GM21737 (cell line): ENCODE measurements at regions not wholly inside any gene's neighbourhood (a gene's known extent, or its start where the extent isn't known, plus 50 kb on each side); places are given as distances from the start of the nearest gene placed in this dataset.

Experiments
- ATAC-seq: cut with Tn5 transposase; IDR thresholded peaks from one replicate; pipeline ENCODE4 v1.9.1; 2021; ENCODE audit warnings: mild to moderate bottlenecking, moderate library complexity; ENCODE audit not compliant: unreplicated experiment

DNA sequence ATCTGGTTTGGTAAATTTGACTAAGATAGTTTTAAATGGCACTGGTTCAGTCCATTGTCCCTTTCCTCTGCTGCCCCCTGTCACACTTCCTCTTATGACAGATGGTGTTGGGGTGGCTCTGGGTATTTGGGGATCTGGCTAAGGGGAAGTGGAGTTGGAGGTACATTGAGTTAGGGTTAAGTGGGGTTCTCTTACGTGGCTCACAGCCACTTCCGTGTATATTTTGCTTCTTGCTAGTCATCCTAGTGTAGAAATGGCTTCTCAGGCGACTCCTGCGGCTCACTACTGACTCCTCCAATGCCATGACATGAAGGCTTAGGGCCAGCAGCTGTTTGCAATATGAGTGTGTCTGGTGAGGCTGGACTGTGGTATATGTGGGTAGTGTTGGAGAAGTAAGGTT lies 187.0 kb downstream of the HAUS1 start:
- no peak for ATAC-seq

DNA sequence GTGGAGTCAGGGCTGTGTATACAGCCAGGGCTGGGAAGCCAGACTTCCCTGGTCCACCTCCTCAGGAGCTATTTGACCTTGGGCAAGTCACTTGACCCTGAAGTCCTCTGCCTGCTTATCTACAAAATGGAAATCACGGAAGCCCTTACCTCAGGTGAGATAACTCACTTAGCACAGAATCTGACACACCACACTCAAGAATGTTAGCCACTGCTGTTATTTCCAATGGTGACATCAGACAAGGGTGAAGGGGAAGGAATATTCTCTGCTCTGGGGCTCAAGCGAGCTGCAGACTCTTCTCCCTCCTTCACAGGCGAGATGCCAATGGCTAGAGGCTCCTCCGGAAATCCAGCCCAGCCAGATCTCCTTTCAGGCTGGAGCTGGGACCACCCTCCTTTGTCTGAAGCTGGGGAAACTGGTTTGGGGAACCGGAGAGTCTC lies 189.6 kb downstream of the HAUS1 start:
- ATAC-seq: no peak

DNA sequence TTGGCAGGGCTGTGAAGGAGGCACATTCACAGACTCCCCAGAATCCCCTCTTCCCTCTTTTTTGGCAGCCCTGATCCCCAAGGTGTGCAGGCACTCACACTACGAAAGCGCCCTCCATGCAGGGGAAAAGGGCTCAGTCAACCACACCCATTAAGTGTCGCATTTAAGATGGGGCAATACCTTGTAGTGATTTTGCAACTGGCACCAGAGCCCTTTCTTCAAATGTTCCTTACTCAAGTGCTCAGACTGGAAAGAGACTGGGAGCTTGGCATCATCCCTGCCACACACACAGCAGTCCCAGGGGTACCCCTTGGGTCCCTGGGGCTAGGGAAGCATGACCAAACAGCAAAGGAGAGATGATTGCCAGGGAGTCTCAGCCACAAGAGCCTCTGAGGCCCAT lies 190.1 kb downstream of the HAUS1 start:
- no peak for ATAC-seq

DNA sequence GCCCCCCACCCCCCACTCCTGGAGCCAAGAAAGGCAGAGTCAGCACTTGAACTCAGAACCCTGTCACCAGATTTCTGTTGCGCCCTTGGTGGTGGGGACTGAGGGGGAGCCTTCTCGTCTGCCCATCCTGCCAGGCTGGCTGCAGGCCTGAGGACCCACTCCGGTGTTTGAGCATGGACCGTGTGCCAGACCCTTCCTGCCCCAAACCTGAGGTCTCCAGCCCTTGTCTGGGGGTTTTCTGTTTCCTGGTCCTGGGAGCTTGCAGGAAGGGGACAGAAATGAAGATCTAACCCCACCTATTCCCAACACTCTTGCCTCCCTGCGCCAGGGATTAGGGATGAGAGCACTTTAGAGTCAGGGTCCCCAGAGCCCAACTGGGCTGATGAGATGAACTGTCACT lies 190.6 kb downstream of the HAUS1 start:
- no peak for ATAC-seq

DNA sequence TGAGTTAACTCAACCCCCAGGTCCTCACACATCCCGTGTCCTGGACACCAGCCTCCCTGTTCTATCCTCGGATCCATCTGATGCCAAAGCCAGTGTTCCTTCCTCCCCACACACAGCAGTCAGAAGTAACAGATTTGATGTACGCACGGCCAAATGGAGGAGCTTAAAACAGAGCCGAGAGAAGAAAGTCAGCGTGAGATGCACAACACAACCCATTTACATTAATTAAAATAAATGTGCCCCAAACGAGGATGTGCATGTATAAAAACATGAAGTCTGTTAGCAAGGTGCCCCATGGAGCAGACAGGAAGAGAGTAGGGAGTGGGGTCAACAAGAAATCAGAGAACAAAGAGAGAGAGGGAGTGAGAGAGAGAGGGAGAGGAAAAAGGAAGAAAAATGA lies 191.2 kb downstream of the HAUS1 start:
- no peak for ATAC-seq

DNA sequence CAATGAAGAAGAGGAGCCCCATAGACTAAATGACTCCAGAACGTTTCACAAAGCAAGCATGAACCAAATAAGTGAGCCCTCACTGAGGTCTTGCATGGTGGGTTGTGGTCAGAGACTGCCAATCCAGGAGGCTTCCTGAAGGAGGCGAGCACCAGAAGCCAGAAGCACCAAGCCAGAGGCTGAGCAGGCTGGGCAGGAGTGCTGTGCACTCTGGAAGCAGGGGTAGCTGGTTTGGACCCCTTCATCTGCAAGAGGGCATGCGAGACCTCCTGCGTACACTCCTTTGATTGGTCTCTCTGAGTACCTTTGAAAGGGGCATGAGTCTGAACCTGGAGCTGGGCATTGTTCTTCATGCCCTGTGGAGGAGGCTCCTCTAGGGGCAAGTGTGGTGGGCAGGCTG lies 192.5 kb downstream of the HAUS1 start:
- no peak for ATAC-seq

DNA sequence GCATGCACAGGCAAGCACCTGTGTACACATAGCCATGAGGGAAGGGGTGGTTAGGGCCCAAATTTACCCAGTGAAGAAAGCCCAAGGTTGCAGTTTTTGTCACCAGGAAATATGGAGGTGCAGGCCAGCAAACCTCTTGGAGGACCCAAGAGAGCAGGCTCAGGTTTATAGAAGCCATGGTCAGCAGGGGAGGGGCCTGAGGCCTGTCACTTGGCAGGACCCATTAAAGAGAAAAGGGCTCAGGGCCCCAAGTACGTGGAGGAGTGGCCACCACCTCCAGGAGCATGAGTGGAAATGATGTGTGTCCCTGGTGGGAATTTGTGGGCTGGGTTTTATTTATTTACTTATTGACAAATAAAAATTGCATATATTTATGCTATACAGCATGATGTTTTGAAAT lies 192.9 kb downstream of the HAUS1 start:
- no peak for ATAC-seq

DNA sequence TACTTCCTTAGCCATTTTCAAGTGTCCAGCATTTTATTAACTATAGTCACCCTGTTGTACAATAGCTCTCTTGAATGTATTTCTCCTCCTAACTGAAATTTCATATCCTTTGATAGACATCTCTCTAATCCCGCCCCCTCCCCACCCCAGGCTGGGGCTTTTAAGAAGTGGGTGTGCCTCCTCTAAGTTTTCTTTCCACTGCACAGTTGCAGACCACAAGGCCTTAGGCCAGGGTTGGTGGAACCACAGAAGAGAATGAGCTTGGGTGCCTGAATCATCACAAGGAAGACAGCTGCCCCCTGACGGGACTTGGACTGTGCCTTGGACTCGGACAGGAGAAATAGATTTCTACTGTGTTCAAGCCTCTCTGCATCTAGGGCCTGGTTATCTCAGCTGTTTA lies 193.4 kb downstream of the HAUS1 start:
- ATAC-seq: no peak

DNA sequence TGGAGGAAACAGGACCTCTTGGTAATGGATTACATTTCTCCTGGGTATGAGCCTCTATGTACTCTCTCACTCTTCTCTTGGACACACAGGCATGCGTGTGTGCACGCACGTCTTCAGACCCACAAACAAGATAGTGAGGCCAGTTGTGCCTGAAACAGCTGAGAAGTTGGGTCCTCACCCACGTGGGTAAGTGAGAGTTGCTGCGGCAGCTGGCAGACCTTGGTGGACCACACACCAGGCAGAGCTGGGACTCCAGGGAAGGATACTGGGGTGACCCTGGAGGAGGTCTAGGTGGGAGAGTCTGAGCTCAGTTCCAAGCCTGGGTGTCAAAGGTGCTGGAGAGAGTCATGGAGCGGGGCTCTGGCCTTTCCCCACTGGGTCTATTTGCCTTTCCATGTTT lies 194.3 kb downstream of the HAUS1 start:
- ATAC-seq: no peak

DNA sequence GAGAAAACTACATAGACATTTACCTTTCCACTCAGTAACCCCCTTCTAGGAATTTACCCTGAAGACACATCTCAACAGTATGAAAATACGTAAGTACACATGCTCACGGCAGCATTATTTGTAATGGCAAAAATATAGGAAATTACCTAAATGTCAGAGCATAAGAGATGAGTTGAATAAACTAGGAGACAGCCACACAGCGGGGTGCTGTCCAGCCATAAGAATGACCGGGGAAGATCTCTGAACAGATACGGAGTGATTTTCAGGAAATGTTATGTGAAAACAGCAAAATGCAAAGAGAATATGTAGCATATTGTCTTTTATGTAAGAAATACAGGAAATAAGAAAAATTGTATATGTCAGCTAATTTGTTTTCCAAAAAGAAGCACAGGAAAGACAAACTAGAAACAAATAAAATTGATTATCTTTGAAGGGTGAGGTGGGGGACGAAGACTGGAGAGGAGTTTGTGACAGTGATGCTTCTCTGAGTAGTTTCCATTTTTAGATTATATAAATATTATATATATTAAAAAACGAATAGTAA lies 195.4 kb downstream of the HAUS1 start:
- no peak for ATAC-seq

DNA sequence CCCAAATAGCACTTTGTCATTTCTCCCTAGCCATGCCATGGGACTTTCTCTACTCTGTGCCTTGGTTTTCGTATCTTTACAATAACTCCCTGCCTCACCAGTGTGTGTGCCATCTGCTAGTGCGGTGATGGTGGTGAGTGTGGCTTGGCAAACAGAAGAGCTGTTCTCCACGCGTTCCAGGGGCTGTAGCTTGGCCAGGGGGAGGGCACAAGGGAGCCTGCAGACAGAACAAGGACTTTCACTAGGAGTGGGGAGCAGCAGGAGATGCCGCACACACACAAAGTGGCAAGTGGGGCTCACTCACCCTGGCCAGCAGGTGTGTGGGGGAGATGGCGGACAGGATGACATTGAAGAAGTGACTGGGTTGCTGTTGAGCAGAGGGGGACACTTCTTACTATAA lies 196.9 kb downstream of the HAUS1 start:
- no peak for ATAC-seq

DNA sequence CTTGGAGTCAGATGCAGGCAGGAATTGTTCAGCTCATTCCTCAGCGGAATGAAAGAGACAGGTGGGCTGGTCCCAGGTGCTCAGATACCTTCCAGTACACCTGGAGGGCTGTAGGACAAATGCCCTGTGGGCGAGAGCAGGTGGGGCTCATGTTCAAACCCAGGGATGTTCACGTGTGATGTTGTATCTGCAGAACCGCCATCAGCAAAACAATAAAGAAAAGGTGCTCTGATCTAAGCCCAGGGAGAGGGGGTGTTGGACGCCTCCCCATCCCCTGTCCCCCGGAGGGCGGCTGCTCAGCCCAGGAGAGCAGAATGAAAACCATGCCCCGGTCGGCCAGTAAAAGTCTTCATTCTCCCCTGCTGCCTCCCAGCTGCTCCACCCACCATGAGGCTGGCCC lies 197.4 kb downstream of the HAUS1 start:
- ATAC-seq: no peak

DNA sequence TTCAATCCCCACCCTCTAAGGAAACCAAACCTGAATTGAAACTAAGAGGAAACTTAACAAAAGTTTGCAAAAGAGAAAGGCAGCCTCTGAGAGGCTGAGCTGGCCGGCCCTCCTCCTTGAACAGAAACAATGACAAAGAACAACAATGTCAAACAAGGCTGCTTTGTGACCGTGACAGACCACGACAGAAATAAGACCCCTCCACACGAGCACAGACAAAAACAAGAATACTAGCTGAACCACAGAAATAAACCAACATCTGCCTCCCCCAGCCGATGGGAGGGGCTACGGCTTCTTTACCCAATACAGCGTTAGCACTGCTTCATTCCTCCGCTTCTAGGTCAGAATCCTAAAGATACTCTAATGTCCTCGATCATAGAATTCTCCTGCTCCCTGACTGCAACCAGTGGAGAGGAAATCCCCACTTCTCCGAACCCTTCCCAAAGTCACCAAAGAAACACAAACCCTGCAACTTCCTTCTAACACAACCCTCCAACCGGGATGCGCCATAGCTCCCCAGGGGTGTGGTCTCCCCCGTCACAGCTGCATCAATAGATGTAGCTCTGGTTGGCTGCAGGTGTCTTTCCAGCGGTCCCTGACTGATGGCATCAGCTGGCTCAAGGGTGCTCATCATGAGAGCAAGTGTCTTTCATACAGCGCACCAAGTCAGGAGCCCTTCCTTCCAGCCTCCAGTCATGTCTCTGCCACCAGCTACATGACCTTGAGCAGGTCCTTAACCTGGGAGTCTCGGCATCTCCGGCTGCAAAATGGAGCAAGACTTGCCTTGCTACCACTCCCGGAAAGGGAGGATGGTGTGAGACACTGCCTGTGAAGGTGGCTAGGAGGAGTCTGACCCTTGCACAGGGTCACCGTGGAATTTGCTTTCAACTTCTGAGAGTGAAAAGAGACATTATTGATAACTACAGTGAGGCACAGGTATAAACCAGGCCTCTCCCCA lies 198.6 kb downstream of the HAUS1 start:
- ATAC-seq: no peak

DNA sequence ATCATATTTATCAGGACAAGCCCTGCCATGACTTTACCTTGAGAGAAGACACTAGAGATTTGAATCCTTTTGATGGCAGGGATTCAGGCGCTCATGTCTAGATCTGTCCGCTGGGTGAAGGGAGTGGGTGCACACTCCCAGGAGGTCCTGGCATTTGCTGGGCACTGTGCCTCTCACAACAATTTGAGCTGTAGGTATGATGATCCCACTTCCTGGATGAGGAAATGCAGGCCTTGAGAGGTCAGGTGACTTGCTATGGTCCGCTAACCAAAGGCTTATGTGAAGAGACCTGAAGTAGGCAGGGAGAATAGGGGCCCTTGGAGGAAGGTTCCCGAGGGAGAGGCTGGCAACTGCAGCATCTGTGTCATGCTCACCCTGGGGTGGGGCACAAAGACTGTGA lies 206.1 kb downstream of the HAUS1 start:
- no peak for ATAC-seq

DNA sequence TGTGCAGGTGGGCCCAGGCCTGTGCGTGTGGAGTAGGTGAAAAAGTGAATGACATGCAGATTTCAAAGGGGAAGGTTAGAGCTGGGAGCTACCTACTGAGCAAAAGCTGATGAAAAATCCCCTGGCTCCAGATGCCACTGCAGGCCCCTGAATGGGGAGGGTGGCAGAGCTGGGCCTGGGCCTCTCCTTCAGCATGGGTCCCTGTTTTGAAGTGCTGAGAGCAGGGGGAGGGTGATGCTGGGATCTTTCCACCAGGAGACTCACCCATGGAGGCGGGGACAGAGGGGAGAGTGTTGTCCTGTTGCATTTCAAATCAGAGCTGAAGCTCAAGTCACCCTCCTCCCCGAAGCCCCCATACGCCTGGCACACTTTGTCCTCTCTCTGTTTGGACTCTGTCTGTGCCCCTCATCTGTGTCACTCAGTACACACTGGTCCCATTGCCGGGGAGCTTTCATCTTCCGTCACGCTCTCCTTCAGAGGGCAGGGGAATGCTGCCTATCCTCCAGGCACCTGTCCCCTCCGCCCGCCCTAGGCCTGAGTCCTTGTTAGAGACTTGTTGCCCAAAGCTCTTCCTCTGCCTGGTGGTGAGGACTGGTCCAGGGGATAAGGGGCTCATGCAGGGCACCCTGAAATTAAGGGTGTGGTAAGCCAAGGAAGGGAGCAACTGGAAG lies 206.6 kb downstream of the HAUS1 start:
- ATAC-seq: no peak

DNA sequence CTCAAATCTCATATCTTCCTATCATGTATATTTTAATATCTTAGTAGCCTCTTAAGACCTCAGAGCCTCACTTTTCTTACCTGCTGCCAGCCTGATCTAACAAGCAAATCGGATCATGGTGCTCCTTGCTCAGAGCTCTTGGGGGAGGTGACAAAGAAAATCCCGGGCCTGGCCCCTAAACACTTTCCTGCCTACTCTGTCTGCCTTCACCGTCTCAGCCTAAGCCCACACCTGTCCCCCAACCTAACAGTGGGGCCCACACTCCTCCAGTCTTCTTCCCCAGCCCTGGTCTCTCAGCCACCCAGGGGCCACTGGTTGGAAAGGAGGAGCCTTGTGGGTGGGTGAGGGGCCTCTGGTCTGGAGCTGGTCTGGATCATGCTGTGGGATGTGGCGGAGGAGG lies 207.3 kb downstream of the HAUS1 start:
- no peak for ATAC-seq

DNA sequence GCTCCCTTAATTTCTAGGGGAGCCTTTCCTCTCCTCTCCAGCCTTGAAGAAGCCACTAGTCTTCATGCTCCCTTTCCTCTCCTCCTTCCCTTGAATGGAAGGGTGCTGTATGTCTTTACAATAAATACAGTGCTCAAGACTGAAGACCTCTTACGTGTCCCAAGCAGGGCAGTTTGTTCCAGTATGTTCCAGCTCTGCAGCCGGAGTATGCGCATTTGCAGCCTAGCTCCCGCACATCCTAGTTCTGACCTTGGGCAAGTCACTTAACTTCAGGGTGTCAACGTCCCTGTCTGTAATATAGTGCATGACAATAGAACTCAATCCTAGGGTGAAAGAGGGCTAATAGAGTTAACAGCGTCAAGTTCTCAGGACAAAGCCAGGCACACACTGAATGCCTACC lies 208.0 kb downstream of the HAUS1 start:
- ATAC-seq: no peak

DNA sequence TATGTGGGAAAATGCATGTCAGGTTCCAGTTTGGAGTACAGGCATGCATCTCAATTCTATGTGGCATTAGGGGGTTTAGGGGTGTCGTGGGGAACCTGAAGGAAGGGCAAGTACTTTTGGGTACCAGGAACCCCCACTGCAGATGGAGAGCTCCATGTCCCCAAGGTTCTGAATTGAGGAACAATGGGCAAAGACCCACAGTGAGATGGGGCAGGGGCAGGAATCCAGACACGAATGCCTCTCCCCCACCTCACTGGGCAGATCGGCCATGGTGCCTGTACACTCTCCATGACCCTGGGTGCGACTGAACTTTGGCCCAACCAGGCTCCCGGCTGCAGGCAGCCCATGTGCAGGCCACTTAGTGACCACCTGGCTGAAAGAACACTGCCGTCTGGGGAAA lies 209.3 kb downstream of the HAUS1 start:
- no peak for ATAC-seq

DNA sequence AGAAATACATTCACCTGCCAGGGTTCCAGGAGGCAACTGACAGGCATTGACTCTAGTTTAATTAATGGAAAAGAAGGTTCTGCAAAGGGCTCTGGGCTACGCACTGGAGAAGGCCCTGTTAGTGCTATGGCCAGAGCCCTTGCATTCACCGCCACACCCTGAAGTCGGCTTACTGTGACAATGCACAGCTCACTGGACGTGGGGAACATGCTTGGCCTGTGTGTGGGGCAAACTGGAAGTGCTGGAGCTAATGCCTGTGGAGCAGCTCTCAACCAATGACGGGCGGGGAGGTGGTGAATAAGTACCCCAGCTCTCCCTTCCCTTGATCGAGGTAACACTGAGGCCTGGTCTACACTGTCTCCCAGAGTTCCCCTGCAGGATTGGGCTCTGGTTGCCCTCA lies 209.8 kb downstream of the HAUS1 start:
- no peak for ATAC-seq

DNA sequence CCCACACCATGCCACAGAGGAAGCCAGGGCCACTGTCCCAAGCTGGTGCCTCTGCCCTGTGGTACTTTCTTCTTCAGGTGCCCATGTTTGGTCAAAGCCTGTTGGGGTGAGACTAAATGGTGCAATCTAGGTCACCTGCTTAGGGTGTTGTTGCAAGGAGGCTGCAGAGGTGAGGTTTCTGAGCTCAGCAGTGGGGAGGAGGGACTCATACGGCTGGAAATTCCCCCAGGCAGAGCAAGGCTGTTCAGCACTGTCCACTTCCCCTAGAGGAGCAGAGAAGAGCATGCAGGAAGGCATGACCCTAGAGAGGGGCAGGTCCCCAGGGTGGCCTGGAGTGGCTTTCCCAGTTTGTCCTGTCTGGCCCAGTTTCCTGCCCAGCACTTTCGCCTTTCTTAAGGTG lies 211.0 kb downstream of the HAUS1 start:
- no peak for ATAC-seq

DNA sequence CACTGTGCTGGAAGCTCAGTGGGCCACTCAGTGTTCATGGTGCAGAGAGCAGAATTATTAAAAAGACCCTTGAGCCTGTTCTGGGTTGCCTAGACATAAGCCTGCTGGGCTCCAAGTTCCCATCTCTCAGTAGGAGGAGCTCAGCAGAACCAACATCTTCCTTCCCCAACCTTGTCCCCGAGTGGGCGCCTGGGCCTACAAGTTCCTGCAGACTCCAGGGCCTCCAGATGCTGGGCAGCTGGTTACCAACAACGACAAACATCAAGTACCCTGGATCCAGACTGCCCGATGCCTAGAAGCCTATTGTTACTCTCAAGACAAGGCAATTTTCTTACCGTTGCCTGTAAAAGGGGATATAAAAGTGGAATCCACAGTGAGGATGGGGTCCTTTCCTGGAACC lies 214.2 kb downstream of the HAUS1 start:
- no peak for ATAC-seq

DNA sequence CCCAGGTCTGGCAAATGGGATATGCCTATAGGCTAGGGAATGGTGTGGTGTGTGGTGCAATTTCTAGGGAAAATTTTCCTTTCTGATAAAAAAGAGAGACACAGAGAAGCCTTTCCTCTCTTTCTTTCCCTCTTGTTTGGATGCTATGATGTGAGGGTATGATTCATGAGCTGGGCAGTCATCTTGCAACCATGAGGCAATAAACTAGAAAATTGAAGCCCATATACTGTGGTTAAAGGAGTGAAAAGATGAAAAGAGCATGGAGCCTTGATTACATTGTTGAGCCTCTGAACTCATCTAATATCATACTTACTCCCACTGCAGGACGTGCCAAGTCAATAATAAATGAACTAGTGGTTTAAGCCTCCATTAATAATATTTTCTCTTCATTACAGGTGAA lies 215.6 kb downstream of the HAUS1 start:
- ATAC-seq: no peak
